ENCODE measurements at regions not wholly inside any gene's neighbourhood (a gene's known extent, or its start where the extent isn't known, plus 50 kb on each side); places are given as distances from the start of the nearest gene placed in this dataset.

DNA sequence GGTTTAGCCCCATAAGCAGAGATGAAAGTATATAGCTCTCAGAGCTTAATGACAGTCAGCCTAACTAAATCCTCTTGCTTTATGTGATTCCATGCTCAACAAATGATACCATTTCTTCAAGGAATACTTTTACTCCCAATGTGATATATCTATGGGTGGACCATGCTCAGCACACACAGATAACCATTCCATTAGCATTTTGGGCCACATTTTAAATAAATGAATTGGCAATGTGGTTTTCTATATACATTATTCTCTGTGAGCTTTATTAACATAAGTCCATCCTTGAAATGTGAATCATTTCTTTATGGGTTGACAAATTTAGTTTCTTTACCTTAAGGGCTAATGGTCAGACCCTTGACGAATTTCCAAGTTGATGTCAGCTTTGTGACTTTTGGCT lies 329.3 kb upstream of the CITED2 start:
- TF ChIP-seq CTCF (IDR thresholded peaks at IDR 0.05; ENCODE audit: insufficient read depth, low read depth, low read length) (no peak), EZH2 (IDR thresholded peaks at IDR 0.05; ENCODE audit: insufficient read depth, low read length) (no peak)
